ENCODE measurements at regions not wholly inside any gene's neighbourhood (a gene's known extent, or its start where the extent isn't known, plus 50 kb on each side); places are given as distances from the start of the nearest gene placed in this dataset.
"Not testable (repeated sequence)": the region's sequence is repeated elsewhere in the genome, so short reads cannot be mapped to it uniquely, and the experiment has no call there.

DNA sequence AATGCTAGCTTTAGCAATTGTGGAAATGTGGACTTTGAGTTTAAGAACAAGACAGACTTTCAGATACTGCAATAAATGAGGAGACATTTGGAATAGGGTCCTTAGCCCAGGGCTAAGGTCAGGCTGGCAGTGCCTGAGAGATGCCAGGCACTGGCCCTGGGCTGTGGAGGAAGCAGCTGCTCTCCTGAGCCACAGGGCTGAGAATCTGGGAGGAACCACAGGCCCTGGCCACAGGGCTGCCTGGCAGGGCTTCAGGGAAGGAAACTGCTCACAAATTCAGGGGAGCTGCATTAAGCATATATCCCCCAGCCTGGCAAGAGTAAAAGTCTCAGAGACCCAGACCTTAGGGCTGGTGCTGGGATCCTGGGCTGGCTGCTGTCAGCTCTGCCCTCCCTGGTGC is 305.1 kb downstream of the RPIA start:
- TF ChIP-seq IRF2 (CRISPR knock-in tag; IDR thresholded peaks at IDR 0.05; ENCODE audit: borderline replicate concordance, low read depth); NR2C2 (CRISPR knock-in tag; IDR thresholded peaks at IDR 0.05); MLX (CRISPR knock-in tag; IDR thresholded peaks at IDR 0.05); ZNF423 (CRISPR knock-in tag; IDR thresholded peaks at IDR 0.05); ZNF263 (CRISPR knock-in tag; IDR thresholded peaks at IDR 0.05; ENCODE audit: low read depth): not testable (repeated sequence)
- TF ChIP-seq, protein P1, sequence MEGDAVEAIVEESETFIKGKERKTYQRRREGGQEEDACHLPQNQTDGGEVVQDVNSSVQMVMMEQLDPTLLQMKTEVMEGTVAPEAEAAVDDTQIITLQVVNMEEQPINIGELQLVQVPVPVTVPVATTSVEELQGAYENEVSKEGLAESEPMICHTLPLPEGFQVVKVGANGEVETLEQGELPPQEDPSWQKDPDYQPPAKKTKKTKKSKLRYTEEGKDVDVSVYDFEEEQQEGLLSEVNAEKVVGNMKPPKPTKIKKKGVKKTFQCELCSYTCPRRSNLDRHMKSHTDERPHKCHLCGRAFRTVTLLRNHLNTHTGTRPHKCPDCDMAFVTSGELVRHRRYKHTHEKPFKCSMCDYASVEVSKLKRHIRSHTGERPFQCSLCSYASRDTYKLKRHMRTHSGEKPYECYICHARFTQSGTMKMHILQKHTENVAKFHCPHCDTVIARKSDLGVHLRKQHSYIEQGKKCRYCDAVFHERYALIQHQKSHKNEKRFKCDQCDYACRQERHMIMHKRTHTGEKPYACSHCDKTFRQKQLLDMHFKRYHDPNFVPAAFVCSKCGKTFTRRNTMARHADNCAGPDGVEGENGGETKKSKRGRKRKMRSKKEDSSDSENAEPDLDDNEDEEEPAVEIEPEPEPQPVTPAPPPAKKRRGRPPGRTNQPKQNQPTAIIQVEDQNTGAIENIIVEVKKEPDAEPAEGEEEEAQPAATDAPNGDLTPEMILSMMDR (IDR thresholded peaks at IDR 0.05), result not testable (repeated sequence)
- TF ChIP-seq, protein P2, sequence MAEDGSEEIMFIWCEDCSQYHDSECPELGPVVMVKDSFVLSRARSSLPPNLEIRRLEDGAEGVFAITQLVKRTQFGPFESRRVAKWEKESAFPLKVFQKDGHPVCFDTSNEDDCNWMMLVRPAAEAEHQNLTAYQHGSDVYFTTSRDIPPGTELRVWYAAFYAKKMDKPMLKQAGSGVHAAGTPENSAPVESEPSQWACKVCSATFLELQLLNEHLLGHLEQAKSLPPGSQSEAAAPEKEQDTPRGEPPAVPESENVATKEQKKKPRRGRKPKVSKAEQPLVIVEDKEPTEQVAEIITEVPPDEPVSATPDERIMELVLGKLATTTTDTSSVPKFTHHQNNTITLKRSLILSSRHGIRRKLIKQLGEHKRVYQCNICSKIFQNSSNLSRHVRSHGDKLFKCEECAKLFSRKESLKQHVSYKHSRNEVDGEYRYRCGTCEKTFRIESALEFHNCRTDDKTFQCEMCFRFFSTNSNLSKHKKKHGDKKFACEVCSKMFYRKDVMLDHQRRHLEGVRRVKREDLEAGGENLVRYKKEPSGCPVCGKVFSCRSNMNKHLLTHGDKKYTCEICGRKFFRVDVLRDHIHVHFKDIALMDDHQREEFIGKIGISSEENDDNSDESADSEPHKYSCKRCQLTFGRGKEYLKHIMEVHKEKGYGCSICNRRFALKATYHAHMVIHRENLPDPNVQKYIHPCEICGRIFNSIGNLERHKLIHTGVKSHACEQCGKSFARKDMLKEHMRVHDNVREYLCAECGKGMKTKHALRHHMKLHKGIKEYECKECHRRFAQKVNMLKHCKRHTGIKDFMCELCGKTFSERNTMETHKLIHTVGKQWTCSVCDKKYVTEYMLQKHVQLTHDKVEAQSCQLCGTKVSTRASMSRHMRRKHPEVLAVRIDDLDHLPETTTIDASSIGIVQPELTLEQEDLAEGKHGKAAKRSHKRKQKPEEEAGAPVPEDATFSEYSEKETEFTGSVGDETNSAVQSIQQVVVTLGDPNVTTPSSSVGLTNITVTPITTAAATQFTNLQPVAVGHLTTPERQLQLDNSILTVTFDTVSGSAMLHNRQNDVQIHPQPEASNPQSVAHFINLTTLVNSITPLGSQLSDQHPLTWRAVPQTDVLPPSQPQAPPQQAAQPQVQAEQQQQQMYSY (CRISPR knock-in tag; IDR thresholded peaks at IDR 0.05), result not testable (repeated sequence)
